ENCODE measurements at regions not wholly inside any gene's neighbourhood (a gene's known extent, or its start where the extent isn't known, plus 50 kb on each side); places are given as distances from the start of the nearest gene placed in this dataset.

GRCh38 chr15:23854203-23854911 lies 167.3 kb upstream of the NDN start:
- no peak overlapping the region for H3K27ac ChIP-seq (ENCODE audit: low read depth, low read length)
- ChIA-PET CTCF (no interaction called here), POLR2A (no interaction called here)
- Mint-ChIP-seq H3K4me3 (no peak overlapping the region), H3K27me3 (no peaks in the 10 kb centered on the region), H3K9me3 (peaks cover 3 to 22% (median 10%) of the 10 kb centered on the region in 5 donors), H3K27ac (no peak overlapping the region), H3K36me3 (no peaks in the 10 kb centered on the region), H3K4me1 (no peaks in the 10 kb centered on the region)
- no peak for DNase-seq
- H3K36me3 ChIP-seq (ENCODE audit: insufficient read depth, low read length), result no peaks in the 10 kb centered on the region
- H3K4me1 ChIP-seq (ENCODE audit: insufficient read depth, low read length), result no peaks in the 10 kb centered on the region
- H3K27me3 ChIP-seq (ENCODE audit: insufficient read depth, low read length, poor library complexity, severe bottlenecking), result no peaks in the 10 kb centered on the region
- H3K9me3 ChIP-seq (ENCODE audit: low read length), result no peaks in the 10 kb centered on the region
- H3K4me3 ChIP-seq (ENCODE audit: low read length), result no peak overlapping the region

- ChIA-PET POLR2A (no interaction called here), CTCF (no interaction called here)
- Mint-ChIP-seq H3K27me3 (no peaks in the 10 kb centered on the region), H3K4me1 (no peaks in the 10 kb centered on the region), H3K4me3 (no peak overlapping the region), H3K27ac (no peak overlapping the region), H3K9me3 (peaks cover 6 to 21% (median 9%) of the 10 kb centered on the region in 5 donors), H3K36me3 (no peaks in the 10 kb centered on the region)
- Histone ChIP-seq H3K27ac (ENCODE audit: low read depth, low read length) (no peak overlapping the region), H3K36me3 (ENCODE audit: insufficient read depth, low read length) (no peaks in the 10 kb centered on the region), H3K4me1 (ENCODE audit: insufficient read depth, low read length) (no peaks in the 10 kb centered on the region), H3K4me3 (ENCODE audit: low read length) (no peak overlapping the region), H3K27me3 (ENCODE audit: insufficient read depth, low read length, poor library complexity, severe bottlenecking) (no peaks in the 10 kb centered on the region), H3K9me3 (ENCODE audit: low read length) (no peaks in the 10 kb centered on the region)
- no peak for DNase-seq
Observed at GRCh38 chr15:23854912-23855659, 168.0 kb upstream of the NDN start.

- Histone ChIP-seq H3K36me3 (ENCODE audit: insufficient read depth, low read length) (no peaks in the 10 kb centered on the region), H3K27me3 (ENCODE audit: insufficient read depth, low read length, poor library complexity, severe bottlenecking) (no peaks in the 10 kb centered on the region), H3K4me1 (ENCODE audit: insufficient read depth, low read length) (no peaks in the 10 kb centered on the region), H3K4me3 (ENCODE audit: low read length) (no peak overlapping the region), H3K27ac (ENCODE audit: low read depth, low read length) (no peak overlapping the region), H3K9me3 (ENCODE audit: low read length) (no peaks in the 10 kb centered on the region)
- no peaks in the 10 kb centered on the region for H3K4me1 Mint-ChIP-seq
- H3K27ac Mint-ChIP-seq, result no peak overlapping the region
- no peaks in the 10 kb centered on the region for H3K36me3 Mint-ChIP-seq
- no peak overlapping the region for H3K4me3 Mint-ChIP-seq
- DNase-seq, result no peak
- ChIA-PET CTCF (no interaction called here), POLR2A (no interaction called here)
- no peaks in the 10 kb centered on the region for H3K27me3 Mint-ChIP-seq
- H3K9me3 Mint-ChIP-seq, result peaks cover 0 to 18% (median 7%) of the 10 kb centered on the region in 5 donors
Observed at GRCh38 chr15:23855947-23856346, 168.8 kb upstream of the NDN start.

GRCh38 chr15:23857028-23857641 lies 170.0 kb upstream of the NDN start:
- DNase-seq, result no peak
- ChIA-PET POLR2A (no interaction called here), CTCF (no interaction called here)
- no peak overlapping the region for H3K27ac Mint-ChIP-seq
- no peaks in the 10 kb centered on the region for H3K36me3 ChIP-seq (ENCODE audit: insufficient read depth, low read length)
- no peaks in the 10 kb centered on the region for H3K27me3 ChIP-seq (ENCODE audit: insufficient read depth, low read length, poor library complexity, severe bottlenecking)
- peaks cover 0 to 18% (median 7%) of the 10 kb centered on the region in 5 donors for H3K9me3 Mint-ChIP-seq
- no peak overlapping the region for H3K27ac ChIP-seq (ENCODE audit: low read depth, low read length)
- H3K4me1 ChIP-seq (ENCODE audit: insufficient read depth, low read length), result no peaks in the 10 kb centered on the region
- no peak overlapping the region for H3K4me3 ChIP-seq (ENCODE audit: low read length)
- H3K9me3 ChIP-seq (ENCODE audit: low read length), result no peaks in the 10 kb centered on the region
- no peak overlapping the region for H3K4me3 Mint-ChIP-seq
- no peaks in the 10 kb centered on the region for H3K4me1 Mint-ChIP-seq
- no peaks in the 10 kb centered on the region for H3K36me3 Mint-ChIP-seq
- H3K27me3 Mint-ChIP-seq, result no peaks in the 10 kb centered on the region

GRCh38 chr15:23859008-23859407 lies 171.9 kb upstream of the NDN start:
- ChIA-PET CTCF (no interaction called here), POLR2A (no interaction called here)
- H3K9me3 Mint-ChIP-seq, result peaks cover 0 to 19% (median 9%) of the 10 kb centered on the region in 5 donors
- Histone ChIP-seq H3K4me3 (ENCODE audit: low read length) (no peak overlapping the region), H3K27me3 (ENCODE audit: insufficient read depth, low read length, poor library complexity, severe bottlenecking) (no peaks in the 10 kb centered on the region), H3K9me3 (ENCODE audit: low read length) (no peaks in the 10 kb centered on the region), H3K4me1 (ENCODE audit: insufficient read depth, low read length) (no peaks in the 10 kb centered on the region), H3K36me3 (ENCODE audit: insufficient read depth, low read length) (no peaks in the 10 kb centered on the region), H3K27ac (ENCODE audit: low read depth, low read length) (no peak overlapping the region)
- no peak overlapping the region for H3K27ac Mint-ChIP-seq
- no peak for DNase-seq
- peaks cover 0 to 1% of the 10 kb centered on the region in 2 donors for H3K27me3 Mint-ChIP-seq
- no peaks in the 10 kb centered on the region for H3K4me1 Mint-ChIP-seq
- no peak overlapping the region for H3K4me3 Mint-ChIP-seq
- H3K36me3 Mint-ChIP-seq, result no peaks in the 10 kb centered on the region

GRCh38 chr15:23860290-23861245 lies 173.5 kb upstream of the NDN start:
- Histone ChIP-seq H3K4me1 (ENCODE audit: insufficient read depth, low read length) (no peaks in the 10 kb centered on the region), H3K36me3 (ENCODE audit: insufficient read depth, low read length) (no peaks in the 10 kb centered on the region), H3K9me3 (ENCODE audit: low read length) (no peaks in the 10 kb centered on the region), H3K27ac (ENCODE audit: low read depth, low read length) (no peak overlapping the region), H3K4me3 (ENCODE audit: low read length) (no peak overlapping the region), H3K27me3 (ENCODE audit: insufficient read depth, low read length, poor library complexity, severe bottlenecking) (no peaks in the 10 kb centered on the region)
- H3K27me3 Mint-ChIP-seq, result peaks cover 0 to 1% of the 10 kb centered on the region in 2 donors
- CTCF ChIA-PET, result no interaction called here
- POLR2A ChIA-PET, result no interaction called here
- H3K9me3 Mint-ChIP-seq, result peaks cover 0 to 15% (median 6%) of the 10 kb centered on the region in 5 donors
- H3K27ac Mint-ChIP-seq, result peak overlapping the region in 1 of 8 donors; percentile 4
- H3K4me3 Mint-ChIP-seq, result no peak overlapping the region
- no peaks in the 10 kb centered on the region for H3K4me1 Mint-ChIP-seq
- no peaks in the 10 kb centered on the region for H3K36me3 Mint-ChIP-seq
- no peak for DNase-seq

GRCh38 chr15:23866832-23867231 lies 179.7 kb upstream of the NDN start:
- H3K36me3 ChIP-seq (ENCODE audit: insufficient read depth, low read length), result no peaks in the 10 kb centered on the region
- no peak overlapping the region for H3K4me3 ChIP-seq (ENCODE audit: low read length)
- POLR2A ChIA-PET, result no interaction called here
- H3K27me3 Mint-ChIP-seq, result peaks cover 3% of the 10 kb centered on the region in 2 donors
- no peaks in the 10 kb centered on the region for H3K9me3 ChIP-seq (ENCODE audit: low read length)
- no peak overlapping the region for H3K27ac Mint-ChIP-seq
- peaks cover 2 to 12% (median 6%) of the 10 kb centered on the region in 5 donors for H3K9me3 Mint-ChIP-seq
- DNase-seq, result no peak
- H3K27me3 ChIP-seq (ENCODE audit: insufficient read depth, low read length, poor library complexity, severe bottlenecking), result no peaks in the 10 kb centered on the region
- no peak overlapping the region for H3K27ac ChIP-seq (ENCODE audit: low read depth, low read length)
- CTCF ChIA-PET, result no interaction called here
- no peaks in the 10 kb centered on the region for H3K4me1 ChIP-seq (ENCODE audit: insufficient read depth, low read length)
- H3K4me1 Mint-ChIP-seq, result no peaks in the 10 kb centered on the region
- no peaks in the 10 kb centered on the region for H3K36me3 Mint-ChIP-seq
- no peak overlapping the region for H3K4me3 Mint-ChIP-seq

Measured in CD8-positive, alpha-beta memory T cell (primary cell).